ENCODE measurements at regions not wholly inside any gene's neighbourhood (a gene's known extent, or its start where the extent isn't known, plus 50 kb on each side); places are given as distances from the start of the nearest gene placed in this dataset.

DNA sequence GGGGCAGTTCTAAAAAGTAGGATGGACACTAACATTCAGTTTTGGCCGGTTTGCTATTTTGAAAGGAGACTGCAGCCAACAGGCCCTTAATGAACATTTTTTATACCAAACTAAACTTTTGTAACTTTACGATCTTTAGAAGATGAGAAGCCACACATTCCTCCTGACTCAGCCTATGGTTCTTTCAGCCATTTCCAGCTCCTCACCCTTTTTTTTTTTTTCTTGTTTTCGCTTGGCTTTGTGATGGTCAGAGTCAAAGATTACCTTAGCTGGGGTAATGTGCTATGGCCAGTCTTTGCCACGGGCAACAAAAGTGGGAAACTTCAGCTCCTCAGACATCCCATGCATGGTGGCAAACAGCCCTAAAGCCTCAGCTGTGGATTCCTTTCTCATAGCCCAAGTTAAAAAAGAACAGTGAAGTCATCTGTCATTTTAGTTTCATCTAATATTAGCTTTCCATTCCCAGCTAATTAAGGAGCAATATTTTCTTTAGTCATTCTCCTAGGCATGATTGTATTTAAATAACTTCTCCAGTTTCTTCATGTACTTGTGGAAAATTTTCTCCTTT lies 368.7 kb downstream of the MFSD1 start:
- Histone ChIP-seq H4K20me1 (replicated peaks; ENCODE audit: control insufficient read depth, insufficient read depth, low read length) (no peaks in the 10 kb centered on the region), H3K9me3 (replicated peaks; ENCODE audit: control insufficient read depth, insufficient read depth, low read depth, low read length) (no peaks in the 10 kb centered on the region), H3K4me1 (replicated peaks in 1 of 2; ENCODE audit: control insufficient read depth in 2 of 2, insufficient read depth in 2 of 2, low read length in 2 of 2) (no peaks in the 10 kb centered on the region), H3K9ac (ENCODE audit: insufficient read depth in 1 of 2, low read depth in 2 of 2, low read length in 2 of 2) (no peak overlapping the region), H3K4me2 (ENCODE audit: insufficient read depth, low read length) (no peak overlapping the region), H3K27me3 (ENCODE audit: control insufficient read depth in 2 of 2, insufficient read depth in 2 of 2, low read length in 2 of 2) (no peaks in the 10 kb centered on the region), H2AFZ (ENCODE audit: low read depth, low read length) (no peak overlapping the region), H3K36me3 (ENCODE audit: control insufficient read depth, insufficient read depth, low read length) (no peaks in the 10 kb centered on the region), H3K4me3 (no peak overlapping the region), H3K79me2 (ENCODE audit: control insufficient read depth, insufficient read depth, low read length) (no peaks in the 10 kb centered on the region), H3K27ac (ENCODE audit: extremely low read depth, low read depth, low read length) (no peak overlapping the region), H3K9me1 (ENCODE audit: control insufficient read depth, insufficient read depth, low read length) (no peaks in the 10 kb centered on the region)
- ChIA-PET POLR2A (no interaction called here), CTCF (ENCODE audit: low intra/inter-chr PET ratio) (no interaction called here)
- in situ Hi-C loops (cut with MboI) (no loop called here), intact Hi-C loops (cut with micrococcal nuclease) (no loop called here)
- ATAC-seq = no peak
- WGBS (ENCODE audit: insufficient coverage, low coverage, missing lambda C conversion rate) = 1% methylated on average over 4 of the region's 4 CpGs
- no peak for FAIRE-seq
- no peak for DNase-seq (ENCODE audit: extremely low read depth in 1 of 4, low spot score in 3 of 4)
- BruUV-seq (replicated peaks) = no TSS peak
- TF ChIP-seq, protein P1, sequence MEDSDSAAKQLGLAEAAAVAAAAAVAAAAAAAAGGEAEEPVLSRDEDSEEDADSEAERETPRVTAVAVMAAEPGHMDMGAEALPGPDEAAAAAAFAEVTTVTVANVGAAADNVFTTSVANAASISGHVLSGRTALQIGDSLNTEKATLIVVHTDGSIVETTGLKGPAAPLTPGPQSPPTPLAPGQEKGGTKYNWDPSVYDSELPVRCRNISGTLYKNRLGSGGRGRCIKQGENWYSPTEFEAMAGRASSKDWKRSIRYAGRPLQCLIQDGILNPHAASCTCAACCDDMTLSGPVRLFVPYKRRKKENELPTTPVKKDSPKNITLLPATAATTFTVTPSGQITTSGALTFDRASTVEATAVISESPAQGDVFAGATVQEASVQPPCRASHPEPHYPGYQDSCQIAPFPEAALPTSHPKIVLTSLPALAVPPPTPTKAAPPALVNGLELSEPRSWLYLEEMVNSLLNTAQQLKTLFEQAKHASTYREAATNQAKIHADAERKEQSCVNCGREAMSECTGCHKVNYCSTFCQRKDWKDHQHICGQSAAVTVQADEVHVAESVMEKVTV (CRISPR knock-in tag; IDR thresholded peaks at IDR 0.05) = no peak

DNA sequence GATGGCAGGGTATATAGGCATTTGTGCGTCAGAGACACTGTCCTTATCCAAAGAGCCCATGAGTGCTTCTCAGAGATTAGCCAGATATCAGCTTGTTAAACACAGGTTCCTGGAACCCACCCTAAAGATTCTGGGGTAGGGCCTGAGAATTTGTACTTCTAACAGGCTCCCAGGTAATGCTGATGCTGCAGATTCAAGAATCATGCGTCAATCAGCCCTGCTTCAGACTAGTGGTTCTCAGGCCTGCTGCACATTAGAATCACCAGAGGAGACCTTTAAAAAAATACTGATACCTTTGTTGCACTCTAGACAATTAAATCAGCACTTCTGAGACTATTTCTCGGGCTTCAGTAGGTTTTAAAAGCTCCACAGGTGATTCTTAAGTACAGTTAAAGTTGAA lies 369.5 kb downstream of the MFSD1 start:
- H4K20me1 ChIP-seq (replicated peaks; ENCODE audit: control insufficient read depth, insufficient read depth, low read length) = no peaks in the 10 kb centered on the region
- DNase-seq (ENCODE audit: extremely low read depth in 1 of 4, low spot score in 3 of 4) = no peak
- no peak overlapping the region for H3K9ac ChIP-seq (ENCODE audit: insufficient read depth in 1 of 2, low read depth in 2 of 2, low read length in 2 of 2)
- intact Hi-C loops (cut with micrococcal nuclease) (no loop called here), in situ Hi-C loops (cut with MboI) (no loop called here)
- no peak for FAIRE-seq
- H3K4me1 ChIP-seq (replicated peaks in 1 of 2; ENCODE audit: control insufficient read depth in 2 of 2, insufficient read depth in 2 of 2, low read length in 2 of 2) = no peaks in the 10 kb centered on the region
- H3K4me2 ChIP-seq (ENCODE audit: insufficient read depth, low read length) = no peak overlapping the region
- no peaks in the 10 kb centered on the region for H3K9me1 ChIP-seq (ENCODE audit: control insufficient read depth, insufficient read depth, low read length)
- no peak for ATAC-seq
- no peaks in the 10 kb centered on the region for H3K36me3 ChIP-seq (ENCODE audit: control insufficient read depth, insufficient read depth, low read length)
- WGBS (ENCODE audit: insufficient coverage, low coverage, missing lambda C conversion rate) = 0% methylated on average over 3 of the region's 3 CpGs
- POLR2A ChIA-PET = no interaction called here
- CTCF ChIA-PET (ENCODE audit: low intra/inter-chr PET ratio) = no interaction called here
- H2AFZ ChIP-seq (ENCODE audit: low read depth, low read length) = no peak overlapping the region
- no peaks in the 10 kb centered on the region for H3K9me3 ChIP-seq (replicated peaks; ENCODE audit: control insufficient read depth, insufficient read depth, low read depth, low read length)
- no peaks in the 10 kb centered on the region for H3K27me3 ChIP-seq (ENCODE audit: control insufficient read depth in 2 of 2, insufficient read depth in 2 of 2, low read length in 2 of 2)
- no peak overlapping the region for H3K4me3 ChIP-seq
- no TSS peak for BruUV-seq (replicated peaks)
- no peaks in the 10 kb centered on the region for H3K79me2 ChIP-seq (ENCODE audit: control insufficient read depth, insufficient read depth, low read length)
- H3K27ac ChIP-seq (ENCODE audit: extremely low read depth, low read depth, low read length) = no peak overlapping the region
- TF ChIP-seq STAT6 (CRISPR knock-in tag; IDR thresholded peaks at IDR 0.05) = no peak
- TF ChIP-seq JUNB (CRISPR knock-in tag; conservative IDR thresholded peaks at IDR 0.05) = no peak
- TF ChIP-seq, protein P2, sequence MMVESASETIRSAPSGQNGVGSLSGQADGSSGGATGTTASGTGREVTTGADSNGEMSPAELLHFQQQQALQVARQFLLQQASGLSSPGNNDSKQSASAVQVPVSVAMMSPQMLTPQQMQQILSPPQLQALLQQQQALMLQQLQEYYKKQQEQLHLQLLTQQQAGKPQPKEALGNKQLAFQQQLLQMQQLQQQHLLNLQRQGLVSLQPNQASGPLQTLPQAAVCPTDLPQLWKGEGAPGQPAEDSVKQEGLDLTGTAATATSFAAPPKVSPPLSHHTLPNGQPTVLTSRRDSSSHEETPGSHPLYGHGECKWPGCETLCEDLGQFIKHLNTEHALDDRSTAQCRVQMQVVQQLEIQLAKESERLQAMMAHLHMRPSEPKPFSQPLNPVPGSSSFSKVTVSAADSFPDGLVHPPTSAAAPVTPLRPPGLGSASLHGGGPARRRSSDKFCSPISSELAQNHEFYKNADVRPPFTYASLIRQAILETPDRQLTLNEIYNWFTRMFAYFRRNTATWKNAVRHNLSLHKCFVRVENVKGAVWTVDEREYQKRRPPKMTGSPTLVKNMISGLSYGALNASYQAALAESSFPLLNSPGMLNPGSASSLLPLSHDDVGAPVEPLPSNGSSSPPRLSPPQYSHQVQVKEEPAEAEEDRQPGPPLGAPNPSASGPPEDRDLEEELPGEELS (CRISPR knock-in tag; IDR thresholded peaks at IDR 0.05; ENCODE audit: borderline replicate concordance) = no peak
- TF ChIP-seq XRCC4 (IDR thresholded peaks at IDR 0.05; ENCODE audit: extremely low read depth, insufficient read depth, insufficient read length) = no peak
- TF ChIP-seq CBFA2T3 (IDR thresholded peaks at IDR 0.05) = no peak
- no peak for TF ChIP-seq HNRNPL (IDR thresholded peaks at IDR 0.05; ENCODE audit: low read depth, low read length)
- TF ChIP-seq ZC3H8 (IDR thresholded peaks at IDR 0.05) = no peak
- TF ChIP-seq, protein P3, sequence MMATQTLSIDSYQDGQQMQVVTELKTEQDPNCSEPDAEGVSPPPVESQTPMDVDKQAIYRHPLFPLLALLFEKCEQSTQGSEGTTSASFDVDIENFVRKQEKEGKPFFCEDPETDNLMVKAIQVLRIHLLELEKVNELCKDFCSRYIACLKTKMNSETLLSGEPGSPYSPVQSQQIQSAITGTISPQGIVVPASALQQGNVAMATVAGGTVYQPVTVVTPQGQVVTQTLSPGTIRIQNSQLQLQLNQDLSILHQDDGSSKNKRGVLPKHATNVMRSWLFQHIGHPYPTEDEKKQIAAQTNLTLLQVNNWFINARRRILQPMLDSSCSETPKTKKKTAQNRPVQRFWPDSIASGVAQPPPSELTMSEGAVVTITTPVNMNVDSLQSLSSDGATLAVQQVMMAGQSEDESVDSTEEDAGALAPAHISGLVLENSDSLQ (IDR thresholded peaks at IDR 0.05) = no peak
